Stimulated activated CD4-positive, alpha-beta T cell treated with anti-CD3 and anti-CD28 coated beads, Interleukin-15, amount 100 ng/mL, for 1 hour (primary cell): ENCODE measurements at regions not wholly inside any gene's neighbourhood (a gene's known extent, or its start where the extent isn't known, plus 50 kb on each side); places are given as distances from the start of the nearest gene placed in this dataset.

ENCODE experiments used
- DNase-seq, 2 donors: peaks; one replicate each; pipeline ENCODE4 v3.0.0-alpha.2; 2020; ENCODE audit warnings: low read depth in 1 of 2, low spot score in 1 of 2

GRCh38 chr10:118835682-118836326 is 81.0 kb upstream of the CACUL1 start:
- no peak for DNase-seq

- no peak for DNase-seq
Measured at GRCh38 chr10:118838364-118838763, 83.6 kb upstream of the CACUL1 start.

- DNase-seq = no peak
Measured at GRCh38 chr10:118839348-118839747, 84.6 kb upstream of the CACUL1 start.

GRCh38 chr10:118840071-118840775 is 85.5 kb upstream of the CACUL1 start:
- DNase-seq = peak in 1 of 2 donors; percentile 32

GRCh38 chr10:118840776-118841468 is 86.2 kb upstream of the CACUL1 start:
- no peak for DNase-seq

- no peak for DNase-seq
Measured at GRCh38 chr10:118841881-118842605, 87.3 kb upstream of the CACUL1 start.

GRCh38 chr10:118842843-118843624 is 88.3 kb upstream of the CACUL1 start:
- no peak for DNase-seq

- DNase-seq = no peak
Measured at GRCh38 chr10:118843647-118844265, 89.0 kb upstream of the CACUL1 start.

- DNase-seq = no peak
Measured at GRCh38 chr10:118844731-118845521, 90.2 kb upstream of the CACUL1 start.

- no peak for DNase-seq
Measured at GRCh38 chr10:118845776-118846175, 91.0 kb upstream of the CACUL1 start.

GRCh38 chr10:118850418-118851061 is 95.8 kb upstream of the CACUL1 start:
- peak in 1 of 2 donors; percentile 53 for DNase-seq

- no peak for DNase-seq
Measured at GRCh38 chr10:118851062-118852035, 96.6 kb upstream of the CACUL1 start.

GRCh38 chr10:118853916-118854315 is 99.1 kb upstream of the CACUL1 start:
- DNase-seq = no peak

- DNase-seq = no peak
Measured at GRCh38 chr10:118856106-118856505, 101.3 kb upstream of the CACUL1 start.

GRCh38 chr10:118865998-118866693 is 111.4 kb upstream of the CACUL1 start:
- DNase-seq = no peak

- no peak for DNase-seq
Measured at GRCh38 chr10:118867768-118868167, 113.0 kb upstream of the CACUL1 start.

GRCh38 chr10:118868589-118868988 is 113.8 kb upstream of the CACUL1 start:
- no peak for DNase-seq
